K562 (cell line): ENCODE measurements at regions not wholly inside any gene's neighbourhood (a gene's known extent, or its start where the extent isn't known, plus 50 kb on each side); places are given as distances from the start of the nearest gene placed in this dataset.

Source experiments
- ATAC-seq: fragments of 200-7000 bp; cut with Tn5 transposase; 3 replicates; pipeline ENCODE4 v1.9.1; 2020; ENCODE audit warnings: moderate library complexity
- BruUV-seq: library from RNA; stranded (reverse); fragments of 400-500 nt; replicated peaks from 2 replicates; lab custom pipeline; 2021; lab: Mats Ljungman, UMichigan
- CTCF ChIA-PET: fragments of 300-600 bp; formaldehyde crosslinking; extraction: SDS; loops from one replicate; lab custom pipeline; 2021; ENCODE audit warnings: low intra/inter-chr PET ratio; lab: Yijun Ruan, JAX
- POLR2A ChIA-PET: fragments of 300-600, 350-650 bp; sonication (Branson Sonifier 250); formaldehyde crosslinking; extraction: SDS; loops from one replicate; lab custom pipeline; 2021; ENCODE audit warnings: antibody characterized with exemption, inconsistent platforms; lab: Yijun Ruan, JAX
- DNase-seq, 4 experiments: peaks; one replicate each; pipeline versions ENCODE4 v3.0.0 to v3.0.0-alpha.2; 2011 to 2018; ENCODE audit warnings: low spot score in 3 of 4, mixed read lengths in 3 of 4; ENCODE audit errors: extremely low read depth in 1 of 4
- FAIRE-seq: peaks from 2 replicates; lab custom pipeline; 2011; peaks lifted over from hg19 to GRCh38; lab: Jason Lieb, UNC
- H2AFZ ChIP-seq: 2 replicates; pipeline ENCODE4 v1.6.0; 2011; ENCODE audit warnings: low read depth, low read length, control low read depth, inconsistent platforms
- H3K27ac ChIP-seq: fragments of 200-600 bp; 3 replicates; pipeline ENCODE4 v1.8.0; 2011; ENCODE audit warnings: low read depth, mild to moderate bottlenecking, control low read depth, inconsistent platforms, low read length, moderate library complexity, mixed read lengths; ENCODE audit errors: extremely low read depth
- H3K27me3 ChIP-seq, 2 experiments: fragments of 300-600 bp in 1 of 2; 2 replicates in 1 of 2; 3 replicates in 1 of 2; pipeline versions ENCODE4 v1.6.0 to v1.8.0; 2011; ENCODE audit warnings: inconsistent platforms in 2 of 2, low read length in 2 of 2, mild to moderate bottlenecking in 1 of 2, mixed read lengths in 1 of 2, moderate library complexity in 1 of 2; ENCODE audit not compliant: control insufficient read depth in 2 of 2, insufficient read depth in 2 of 2
- H3K36me3 ChIP-seq: fragments of 300-600 bp; 3 replicates; pipeline ENCODE4 v1.8.0; 2011; ENCODE audit warnings: mild to moderate bottlenecking, low read length, inconsistent platforms; ENCODE audit not compliant: control insufficient read depth, insufficient read depth
- H3K4me1 ChIP-seq, 2 experiments: fragments of 200-600 bp in 1 of 2; replicated peaks in 1 of 2; 2 replicates in 1 of 2; 3 replicates in 1 of 2; pipeline versions ENCODE4 v1.5.1 to v1.8.0; 2011; ENCODE audit warnings: inconsistent platforms in 2 of 2, low read length in 2 of 2, mild to moderate bottlenecking in 1 of 2, mixed read lengths in 1 of 2, moderate library complexity in 1 of 2; ENCODE audit not compliant: control insufficient read depth in 2 of 2, insufficient read depth in 2 of 2
- H3K4me2 ChIP-seq: 2 replicates; pipeline ENCODE4 v1.6.1; 2011; ENCODE audit warnings: low read length, control low read depth, inconsistent platforms, mixed read lengths; ENCODE audit not compliant: insufficient read depth
- H3K4me3 ChIP-seq: fragments of 200-600 bp; sonication (generic), shearing (Covaris generic); 2 replicates; pipeline ENCODE4 v1.5.1; 2016; ENCODE audit warnings: control low read depth, inconsistent platforms
- H3K79me2 ChIP-seq: fragments of 200-600 bp; 3 replicates; pipeline ENCODE4 v1.8.0; 2011; ENCODE audit warnings: low read length, inconsistent platforms; ENCODE audit not compliant: control insufficient read depth, insufficient read depth
- H3K9ac ChIP-seq, 2 experiments: 2 replicates each; pipeline versions ENCODE4 v1.6.0 to v1.6.1; 2011; ENCODE audit warnings: low read depth in 2 of 2, low read length in 2 of 2, control low read depth in 1 of 2, inconsistent platforms in 1 of 2, mild to moderate bottlenecking in 1 of 2, mixed read lengths in 1 of 2; ENCODE audit not compliant: insufficient read depth in 1 of 2
- H3K9me1 ChIP-seq: one replicate; pipeline ENCODE4 v1.6.0; 2011; ENCODE audit warnings: inconsistent platforms, mild to moderate bottlenecking, low read length, moderate library complexity; ENCODE audit not compliant: control insufficient read depth, insufficient read depth
- H3K9me3 ChIP-seq: replicated peaks from 2 replicates; pipeline ENCODE4 v1.5.1; 2011; ENCODE audit warnings: low read depth, low read length, inconsistent platforms; ENCODE audit not compliant: control insufficient read depth, insufficient read depth
- H4K20me1 ChIP-seq: replicated peaks from 2 replicates; pipeline ENCODE4 v1.6.1; 2011; ENCODE audit warnings: low read length, inconsistent platforms, mixed read lengths; ENCODE audit not compliant: control insufficient read depth, insufficient read depth
- ARHGAP35 ChIP-seq: fragments of 450-650 bp; IDR thresholded peaks from 2 replicates; pipeline ENCODE4 v1.6.1; 2018; ENCODE audit not compliant: partially characterized antibody
- CTBP1 ChIP-seq: fragments of 450-650 bp; IDR thresholded peaks from 2 replicates; pipeline ENCODE4 v1.6.1; 2016; ENCODE audit warnings: borderline replicate concordance
- DEAF1 ChIP-seq: fragments of 450-650 bp; formaldehyde crosslinking; IDR thresholded peaks from 2 replicates; pipeline ENCODE4 v1.4.0; 2020; ENCODE audit warnings: mild to moderate bottlenecking, moderate library complexity
- DMBX1 ChIP-seq: fragments of 250-450 bp; sonication (Bioruptor Pico); IDR thresholded peaks from 2 replicates; pipeline ENCODE4 v1.8.0; 2022; ENCODE audit warnings: inconsistent platforms, mild to moderate bottlenecking, moderate library complexity, borderline replicate concordance
- ESRRA ChIP-seq: fragments of 450-650 bp; IDR thresholded peaks from 2 replicates; pipeline ENCODE4 v1.6.1; 2014; ENCODE audit warnings: low read depth, mild to moderate bottlenecking, moderate library complexity, borderline replicate concordance
- MED1 ChIP-seq: sonication (generic); formaldehyde crosslinking; IDR thresholded peaks from 2 replicates; pipeline ENCODE4 v1.8.1; 2023; ENCODE audit warnings: missing genetic modification reagents, borderline replicate concordance
- NKRF ChIP-seq: fragments of 450-650 bp; IDR thresholded peaks from 2 replicates; pipeline ENCODE4 v1.6.1; 2016; ENCODE audit warnings: borderline replicate concordance
- SMC3 ChIP-seq: conservative IDR thresholded peaks from 2 replicates; pipeline ENCODE4 v1.6.1; 2011; ENCODE audit warnings: low read depth, low read length, improper control_type of control experiment; ENCODE audit not compliant: insufficient read depth
- ZNF511 ChIP-seq: sonication (generic); formaldehyde crosslinking; IDR thresholded peaks from 2 replicates; pipeline ENCODE4 v1.8.0; 2022; ENCODE audit warnings: mild to moderate bottlenecking, missing genetic modification reagents
- ZSCAN32 ChIP-seq: fragments of 450-650 bp; formaldehyde crosslinking; IDR thresholded peaks from 2 replicates; pipeline ENCODE4 v1.4.0; 2020; ENCODE audit warnings: mild to moderate bottlenecking, moderate library complexity
- WGBS: fragments of 100-300 bp; shearing (Covaris generic); methylation state at CpG from one replicate; pipeline ENCODE4 v1.1.6; 2016; ENCODE audit warnings: low coverage, mixed read lengths; ENCODE audit not compliant: insufficient coverage; ENCODE audit errors: missing lambda C conversion rate; 5-methylcytosine and 5-hydroxymethylcytosine counted together
- in situ Hi-C: fragments of 300-500 bp; cut with MboI; formaldehyde crosslinking; loops from 4 replicates; pipeline ENCODE4 v1.15.0; 2018; ENCODE audit warnings: inconsistent platforms, mixed read lengths
- intact Hi-C: fragments of 100-400 bp; cut with micrococcal nuclease; formaldehyde crosslinking; loops from 2 replicates; pipeline ENCODE4 v1.14.2; 2022
- TF ChIP-seq, protein P1 (sequence below): fragments of 450-650 bp; IDR thresholded peaks from 2 replicates; pipeline ENCODE4 v1.7.1; 2018; ENCODE audit warnings: mild to moderate bottlenecking, low read depth; ENCODE audit not compliant: partially characterized antibody

GRCh38 chr12:69066492-69067373 is 133.8 kb upstream of the CPM start (continued):
- TF ChIP-seq NKRF = no peak

GRCh38 chr12:69067713-69068112 is 134.7 kb upstream of the CPM start:
- no peaks in the 10 kb centered on the region for H3K4me1 ChIP-seq
- CTCF ChIA-PET = no interaction called here

More at GRCh38 chr12:69067713-69068112, 134.7 kb upstream of the CPM start:
- Histone ChIP-seq H3K27ac (no peak overlapping the region), H4K20me1 (no peaks in the 10 kb centered on the region), H3K9ac (no peak overlapping the region), H3K27me3 (peaks cover 4 to 22% of the 10 kb centered on the region in 2 experiments; a peak in 3 of 5 replicates), H2AFZ (no peak overlapping the region), H3K4me3 (no peak overlapping the region), H3K4me2 (no peak overlapping the region), H3K36me3 (no peaks in the 10 kb centered on the region), H3K79me2 (no peaks in the 10 kb centered on the region), H3K9me1 (no peaks in the 10 kb centered on the region), H3K9me3 (no peaks in the 10 kb centered on the region)
- FAIRE-seq = no peak
- WGBS = 0% methylated on average over 6 of the region's 6 CpGs
- POLR2A ChIA-PET = no interaction called here
- no TSS peak for BruUV-seq
- no peak for ATAC-seq
- TF ChIP-seq MED1 (CRISPR knock-in tag) (no peak), ARHGAP35 (no peak), CTBP1 (no peak), ESRRA (no peak), ZNF511 (CRISPR knock-in tag) (no peak), SMC3 (no peak), DMBX1 (CRISPR knock-in tag) (no peak), ZSCAN32 (CRISPR knock-in tag) (no peak), DEAF1 (CRISPR knock-in tag) (no peak)
- TF ChIP-seq, protein P1, sequence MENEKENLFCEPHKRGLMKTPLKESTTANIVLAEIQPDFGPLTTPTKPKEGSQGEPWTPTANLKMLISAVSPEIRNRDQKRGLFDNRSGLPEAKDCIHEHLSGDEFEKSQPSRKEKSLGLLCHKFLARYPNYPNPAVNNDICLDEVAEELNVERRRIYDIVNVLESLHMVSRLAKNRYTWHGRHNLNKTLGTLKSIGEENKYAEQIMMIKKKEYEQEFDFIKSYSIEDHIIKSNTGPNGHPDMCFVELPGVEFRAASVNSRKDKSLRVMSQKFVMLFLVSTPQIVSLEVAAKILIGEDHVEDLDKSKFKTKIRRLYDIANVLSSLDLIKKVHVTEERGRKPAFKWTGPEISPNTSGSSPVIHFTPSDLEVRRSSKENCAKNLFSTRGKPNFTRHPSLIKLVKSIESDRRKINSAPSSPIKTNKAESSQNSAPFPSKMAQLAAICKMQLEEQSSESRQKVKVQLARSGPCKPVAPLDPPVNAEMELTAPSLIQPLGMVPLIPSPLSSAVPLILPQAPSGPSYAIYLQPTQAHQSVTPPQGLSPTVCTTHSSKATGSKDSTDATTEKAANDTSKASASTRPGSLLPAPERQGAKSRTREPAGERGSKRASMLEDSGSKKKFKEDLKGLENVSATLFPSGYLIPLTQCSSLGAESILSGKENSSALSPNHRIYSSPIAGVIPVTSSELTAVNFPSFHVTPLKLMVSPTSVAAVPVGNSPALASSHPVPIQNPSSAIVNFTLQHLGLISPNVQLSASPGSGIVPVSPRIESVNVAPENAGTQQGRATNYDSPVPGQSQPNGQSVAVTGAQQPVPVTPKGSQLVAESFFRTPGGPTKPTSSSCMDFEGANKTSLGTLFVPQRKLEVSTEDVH = no peak
- no peak for DNase-seq
- in situ Hi-C loops = loop anchor here (25.0 kb wide), 1 partner anchor 205 kb away; no protein-coding TSS in a partner anchor
- intact Hi-C loops = no loop called here
